DMS 273 (cell line): ENCODE measurements at regions not wholly inside any gene's neighbourhood (a gene's known extent, or its start where the extent isn't known, plus 50 kb on each side); places are given as distances from the start of the nearest gene placed in this dataset.

Experiments used
- DNase-seq: peaks from one replicate; lab custom pipeline; 2025; ENCODE audit not compliant: unreplicated experiment; lab: John Stamatoyannopoulos, UW

DNA sequence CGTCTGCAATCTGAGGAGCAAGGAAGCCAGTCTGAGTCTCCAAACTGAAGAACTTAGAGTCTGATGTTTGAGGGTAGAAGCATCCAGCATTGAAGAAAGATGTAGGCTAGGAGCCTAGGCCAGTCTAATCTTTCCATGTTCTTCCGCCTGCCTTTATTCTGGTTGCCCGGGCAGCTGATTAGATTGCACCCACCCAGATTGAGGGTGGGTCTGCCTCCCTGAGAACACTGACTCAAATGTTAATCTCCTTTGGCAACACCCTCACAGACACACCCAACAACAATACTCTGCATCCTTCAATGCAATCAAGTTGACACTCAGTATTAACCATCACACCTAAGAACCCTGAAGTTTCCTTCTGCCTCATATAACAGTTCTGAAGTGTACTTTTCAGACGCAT lies 350.1 kb downstream of the RFPL4B start:
- no peak for DNase-seq

DNA sequence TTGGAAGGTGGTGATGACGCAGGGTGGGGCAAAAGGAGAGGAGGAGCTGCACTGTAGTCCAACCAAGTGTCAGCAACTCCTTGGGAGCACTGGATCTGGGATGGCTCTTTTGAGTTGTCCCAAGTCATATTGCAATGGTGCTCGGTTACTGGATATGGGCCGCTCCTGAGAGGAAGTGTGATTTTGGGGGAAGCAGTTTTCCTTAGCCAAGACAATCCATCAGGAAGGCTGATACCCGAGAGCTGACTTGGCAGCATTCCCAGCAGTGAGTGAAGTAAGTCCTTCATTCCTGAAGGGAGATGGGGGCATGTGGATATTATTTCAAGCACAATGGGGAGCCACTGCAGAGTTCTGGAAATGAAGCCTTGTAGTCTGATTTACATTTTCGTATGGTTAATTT lies 354.1 kb downstream of the RFPL4B start:
- DNase-seq = peak; percentile 80

DNA sequence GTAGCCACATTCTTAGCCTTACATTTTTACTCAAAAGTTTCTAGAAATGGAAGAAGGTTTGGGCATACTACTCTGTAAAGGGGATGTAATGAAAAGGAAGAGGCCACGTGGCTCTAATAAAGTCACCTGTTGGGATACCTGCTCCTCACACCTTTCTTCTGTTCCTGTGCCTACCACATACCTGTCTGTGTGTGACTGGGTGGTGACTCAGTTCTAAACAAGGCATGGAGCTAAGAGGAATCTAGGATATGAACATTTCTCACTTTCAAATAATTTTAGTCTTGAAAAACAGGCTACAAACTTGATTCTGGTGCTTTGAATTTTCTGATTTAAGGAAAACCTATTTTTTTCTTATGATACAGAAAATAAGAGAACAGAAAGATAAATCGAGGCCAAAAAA lies 363.6 kb downstream of the RFPL4B start:
- no peak for DNase-seq

DNA sequence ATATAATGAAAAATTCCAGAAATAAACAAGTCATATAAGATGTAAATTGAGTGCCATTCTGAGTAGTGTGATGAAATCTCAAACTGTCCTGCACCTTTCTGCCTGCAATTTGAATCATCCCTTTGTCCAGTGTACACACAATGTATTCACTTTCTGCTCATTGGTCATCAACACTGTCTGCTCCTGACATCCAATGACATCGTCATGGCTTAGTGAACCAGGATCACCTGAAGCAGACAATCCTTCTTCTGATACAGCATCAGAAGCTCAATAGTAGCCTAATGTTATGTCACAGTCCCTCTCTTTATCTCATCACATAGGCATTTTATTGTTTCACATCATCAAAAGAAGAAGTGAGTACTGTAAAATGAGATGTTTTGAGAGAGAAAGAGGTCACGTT lies 366.3 kb downstream of the RFPL4B start:
- no peak for DNase-seq

DNA sequence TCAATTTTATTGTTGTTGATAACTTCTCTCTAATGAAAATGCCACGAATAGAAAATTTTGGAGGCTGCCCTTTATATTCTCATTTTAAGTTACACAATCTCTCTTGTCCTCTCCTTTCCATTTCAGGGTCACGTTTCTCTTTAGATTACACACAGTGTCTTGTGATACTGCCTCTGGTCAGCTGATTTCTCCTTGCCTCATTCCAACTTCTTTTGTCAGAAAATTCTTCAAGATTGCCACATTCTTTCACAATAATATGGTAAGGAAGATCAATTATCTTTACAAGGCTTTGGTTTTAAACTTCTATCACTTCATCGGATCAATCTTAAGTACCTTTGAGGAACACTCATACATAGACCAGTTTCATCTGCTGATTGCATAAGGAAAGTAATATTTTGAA lies 370.3 kb downstream of the RFPL4B start:
- DNase-seq = no peak

DNA sequence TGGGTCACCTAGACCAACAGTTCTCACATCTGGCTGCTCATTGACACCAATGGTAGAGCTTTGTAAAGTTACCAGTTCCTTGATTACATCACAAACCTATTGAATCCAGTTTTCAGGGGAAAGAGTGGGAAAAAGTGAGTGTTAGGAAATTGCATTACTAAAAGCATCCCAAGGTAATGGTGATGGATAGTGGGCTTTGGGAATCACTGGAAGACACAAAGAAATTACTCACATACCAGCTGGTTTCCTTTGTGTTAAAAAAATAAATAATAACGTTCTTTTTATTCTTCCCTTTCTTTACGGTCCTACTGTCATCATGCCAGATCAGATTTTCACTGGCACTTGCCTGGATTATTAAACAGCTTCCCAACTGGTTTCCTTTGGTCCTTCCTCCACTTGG lies 370.7 kb downstream of the RFPL4B start:
- DNase-seq = no peak

DNA sequence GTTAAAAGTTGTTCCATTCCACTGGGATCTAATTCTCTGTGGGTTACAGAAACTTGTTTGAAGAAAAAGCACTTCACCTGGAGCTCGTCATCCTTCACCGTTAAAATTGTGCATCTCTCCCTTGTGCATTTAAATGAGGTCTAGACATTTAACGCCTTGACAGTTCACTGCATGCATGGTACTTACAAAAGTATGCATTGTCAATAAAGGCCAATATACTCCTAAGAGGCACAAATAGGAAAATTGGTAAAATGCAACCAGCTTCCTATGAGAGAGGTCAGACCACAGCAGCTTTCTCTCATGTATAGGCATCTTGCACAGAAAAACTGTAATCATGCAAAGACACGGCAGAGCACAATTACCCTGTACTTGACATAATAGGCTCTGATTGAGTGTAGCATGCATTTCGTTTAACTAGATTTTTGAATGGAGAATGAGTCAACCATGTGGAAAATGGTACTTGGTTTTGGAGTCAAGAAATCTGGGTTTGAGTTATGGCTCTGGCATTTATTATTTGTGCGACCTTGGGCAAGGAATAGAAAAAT lies 378.5 kb downstream of the RFPL4B start:
- no peak for DNase-seq

DNA sequence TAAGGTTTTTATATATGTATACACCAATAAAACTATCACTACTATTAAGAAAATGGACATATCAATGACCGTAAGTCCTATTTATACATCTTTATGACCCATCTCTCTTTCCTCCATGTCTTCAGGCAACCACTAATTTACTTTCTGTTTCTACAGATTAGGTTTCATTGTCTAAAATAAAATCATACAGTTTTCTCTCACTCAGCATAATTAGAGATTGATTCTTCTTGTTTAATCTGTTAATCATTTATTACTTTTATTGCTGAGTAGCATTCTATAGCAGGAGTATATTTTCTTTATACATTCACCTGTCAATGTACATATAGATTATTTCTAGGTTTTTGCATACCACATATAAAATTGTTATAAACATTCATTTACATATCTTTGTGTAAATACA lies 388.0 kb downstream of the RFPL4B start:
- no peak for DNase-seq

DNA sequence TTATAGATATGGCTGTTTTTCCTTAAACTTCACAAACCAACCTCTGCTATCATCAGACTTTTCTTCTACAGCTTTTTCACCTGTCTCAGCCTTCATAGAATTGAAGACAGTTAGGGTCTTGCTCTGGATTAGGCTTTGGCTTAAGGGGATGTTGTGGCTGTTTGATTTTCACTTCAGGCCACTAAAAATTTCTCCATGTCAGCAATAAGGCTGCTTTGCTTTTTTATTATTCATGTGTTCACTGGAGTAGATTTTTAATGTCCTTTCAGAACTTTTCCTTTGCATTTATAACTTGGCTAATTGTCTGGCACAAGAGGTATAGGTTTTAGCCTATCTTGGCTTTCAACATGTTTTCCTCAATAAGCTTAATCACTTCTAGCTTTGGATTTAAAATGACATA lies 392.6 kb downstream of the RFPL4B start:
- DNase-seq = no peak

DNA sequence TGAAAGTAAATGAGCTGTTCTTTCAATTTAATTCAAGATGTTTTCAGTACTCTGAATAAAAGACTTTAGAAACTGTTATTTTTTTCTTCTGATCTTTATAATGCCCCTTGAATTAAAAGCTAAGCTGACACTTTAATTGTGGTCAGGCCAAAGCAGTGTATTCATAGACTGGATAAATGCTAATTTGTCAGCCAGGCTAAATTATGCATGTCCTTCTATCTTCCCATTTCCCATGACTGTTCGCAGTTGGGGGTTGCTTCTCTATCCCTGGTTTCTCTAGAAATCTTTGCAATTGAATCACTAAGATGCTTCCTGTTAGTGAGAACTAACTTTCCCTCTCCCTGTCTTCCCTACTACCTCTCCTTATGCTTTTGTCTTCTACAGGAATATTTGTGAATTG lies 396.2 kb downstream of the RFPL4B start:
- no peak for DNase-seq

DNA sequence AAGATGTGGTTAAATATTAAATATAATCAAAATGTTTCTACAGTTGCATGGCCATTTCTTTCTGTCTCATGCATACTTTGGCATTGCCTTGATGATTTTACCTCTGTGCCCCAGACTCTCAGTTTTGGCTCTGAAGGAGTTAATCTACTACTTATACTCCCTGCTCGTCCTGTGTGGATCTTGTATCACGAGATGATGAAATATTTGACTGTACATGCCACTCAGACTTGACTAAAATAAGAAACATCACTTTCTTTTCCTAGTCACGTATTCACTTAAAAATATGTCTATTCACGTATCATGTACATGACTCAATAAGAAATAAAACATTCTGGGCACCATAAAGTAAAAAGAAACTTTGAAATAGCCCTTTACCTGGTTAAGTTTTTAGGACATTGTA lies 397.7 kb downstream of the RFPL4B start:
- no peak for DNase-seq

DNA sequence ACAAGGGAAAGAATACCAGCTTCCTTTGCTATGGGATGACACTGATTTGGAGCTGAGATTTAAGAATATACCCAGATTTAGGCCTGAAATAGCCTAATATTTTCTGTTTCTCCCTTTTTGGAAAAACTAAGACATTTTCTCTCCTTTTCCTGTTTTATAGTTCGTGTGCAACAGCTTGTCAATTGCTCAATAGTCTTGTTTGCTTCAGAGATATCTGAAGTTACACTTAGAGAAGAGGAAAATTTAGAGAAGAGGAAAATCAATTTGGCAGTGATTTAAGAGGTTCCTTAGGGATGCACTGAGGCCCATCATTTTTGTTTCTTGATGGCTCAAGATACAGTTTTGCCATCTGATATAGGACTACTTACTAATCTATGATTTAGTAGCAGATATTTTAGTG lies 398.6 kb downstream of the RFPL4B start:
- no peak for DNase-seq

DNA sequence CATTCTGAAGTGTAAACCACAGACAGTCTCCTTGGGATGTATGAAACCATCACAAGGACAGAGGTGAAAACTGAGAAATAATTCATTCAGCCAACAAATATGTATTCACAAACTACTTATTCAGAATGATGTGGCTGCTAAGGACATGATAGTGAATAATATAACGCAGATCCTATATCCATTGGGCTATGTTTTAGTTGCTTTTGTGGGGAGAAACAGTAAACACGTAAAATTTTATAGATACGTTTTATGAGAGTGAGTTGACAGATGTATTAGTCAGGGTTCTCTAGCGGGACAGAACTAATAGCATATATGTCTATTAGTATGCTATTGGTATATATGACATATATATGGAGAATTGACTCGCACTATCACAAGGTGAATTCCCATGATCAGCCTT lies 402.5 kb downstream of the RFPL4B start:
- no peak for DNase-seq

DNA sequence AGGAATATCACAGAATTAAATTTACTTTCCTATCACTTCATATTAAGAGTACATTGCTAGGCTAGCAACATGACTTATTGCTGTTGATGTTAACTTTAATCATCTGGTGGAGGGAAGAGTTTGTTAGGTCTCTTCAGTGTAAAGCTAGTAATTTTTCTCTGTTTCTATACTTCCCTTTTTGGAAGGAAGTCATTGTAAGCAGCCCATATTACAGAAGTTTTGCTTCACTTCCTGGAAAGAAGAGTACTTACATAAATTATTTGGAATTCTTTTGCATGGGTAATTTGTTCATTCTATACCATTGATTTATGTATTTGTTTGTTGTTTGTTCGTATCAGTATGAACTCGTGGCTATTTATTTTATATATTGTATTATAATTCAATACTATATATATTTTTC lies 405.2 kb downstream of the RFPL4B start:
- no peak for DNase-seq

DNA sequence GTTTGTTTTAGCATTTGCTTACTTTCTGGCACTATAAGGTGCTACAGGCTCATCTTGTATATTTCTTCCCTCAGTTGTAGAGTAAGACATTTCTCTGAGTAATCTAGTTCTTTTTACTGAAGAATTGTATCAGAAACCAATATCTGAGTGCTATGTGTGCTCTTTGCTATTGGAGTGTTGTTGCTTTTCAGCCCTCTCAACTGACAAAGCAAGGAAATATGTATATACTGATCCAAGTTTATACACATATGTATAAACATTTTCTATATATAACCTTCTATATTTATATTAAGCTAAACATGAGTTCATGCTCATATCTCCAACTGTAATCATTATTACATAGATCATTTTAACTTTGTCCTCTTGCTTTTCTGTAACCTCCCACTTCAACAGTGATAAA lies 405.7 kb downstream of the RFPL4B start:
- DNase-seq = no peak

DNA sequence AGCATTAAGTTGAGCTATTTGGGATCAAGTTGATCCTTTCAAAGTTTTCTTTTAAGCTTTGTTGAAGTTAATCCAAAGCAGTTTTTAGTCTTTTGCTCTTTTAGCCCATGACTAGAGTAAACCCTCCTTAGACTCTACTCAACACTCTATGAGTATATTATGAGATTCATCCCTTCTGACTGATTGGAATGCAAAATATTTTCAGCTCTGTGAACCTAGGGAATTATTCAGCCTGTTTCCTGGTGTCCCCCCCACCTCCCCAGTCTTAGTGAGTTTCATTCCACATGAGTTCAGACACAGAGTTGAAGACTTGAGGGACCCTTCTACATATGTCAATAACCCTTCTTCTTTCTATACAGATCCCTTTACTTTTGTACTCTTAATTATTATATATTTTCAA lies 413.7 kb downstream of the RFPL4B start:
- no peak for DNase-seq

DNA sequence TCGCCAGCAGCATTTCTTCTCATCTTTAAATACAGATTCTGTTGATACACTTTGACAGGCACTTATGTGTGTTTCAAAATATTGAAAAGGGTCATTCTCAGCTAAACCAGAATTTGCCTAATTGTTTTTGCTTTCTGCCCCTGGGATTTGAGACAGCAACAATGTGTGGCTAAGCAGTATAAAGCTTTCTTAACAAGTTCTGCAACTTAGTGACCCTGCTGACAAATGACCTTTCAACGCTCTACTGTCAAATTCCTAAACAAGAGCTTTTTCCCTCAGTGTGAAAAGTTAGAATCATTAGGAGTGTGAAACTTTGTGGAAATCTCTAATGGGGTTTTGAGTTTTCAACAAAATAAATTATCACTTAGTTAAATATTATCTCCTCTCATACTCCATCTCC lies 414.6 kb downstream of the RFPL4B start:
- DNase-seq = no peak

DNA sequence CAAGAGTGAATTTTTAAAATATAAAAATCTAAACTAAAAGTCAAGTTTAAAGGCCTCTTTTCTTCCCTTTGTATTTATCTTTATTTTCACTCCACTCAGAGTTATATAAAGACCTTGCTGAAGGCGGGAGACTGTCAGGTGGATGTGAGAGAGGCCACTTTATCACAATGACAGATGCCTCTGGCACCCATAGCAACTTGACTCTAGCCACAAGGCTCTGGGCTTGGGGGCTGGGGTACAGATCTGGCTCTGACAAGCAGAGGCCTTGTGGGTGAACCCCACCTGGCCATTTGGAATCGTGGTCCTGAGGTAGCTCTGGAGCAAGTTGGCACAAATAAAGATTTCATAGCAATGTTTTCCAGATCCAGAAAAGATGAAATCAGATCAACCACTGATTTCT lies 417.2 kb downstream of the RFPL4B start:
- no peak for DNase-seq

DNA sequence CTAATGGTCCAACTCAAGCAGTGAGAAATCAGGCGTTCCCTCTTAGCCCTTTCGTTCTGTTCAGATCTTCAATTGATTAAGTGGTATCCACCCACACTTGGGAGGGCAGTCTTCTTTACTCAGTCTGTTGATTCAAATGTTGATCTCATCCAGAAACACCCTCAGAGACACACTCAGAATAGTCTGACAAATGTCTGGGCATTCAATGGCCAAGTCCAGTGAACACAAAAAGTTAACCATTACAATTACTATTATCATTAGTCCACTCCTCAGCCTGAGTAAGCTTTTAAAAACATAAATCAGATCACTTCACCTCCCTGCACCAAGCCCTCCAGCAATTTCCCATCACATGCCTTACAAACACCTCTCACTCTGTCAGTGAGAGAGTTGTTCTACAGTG lies 423.2 kb downstream of the RFPL4B start:
- DNase-seq = no peak

DNA sequence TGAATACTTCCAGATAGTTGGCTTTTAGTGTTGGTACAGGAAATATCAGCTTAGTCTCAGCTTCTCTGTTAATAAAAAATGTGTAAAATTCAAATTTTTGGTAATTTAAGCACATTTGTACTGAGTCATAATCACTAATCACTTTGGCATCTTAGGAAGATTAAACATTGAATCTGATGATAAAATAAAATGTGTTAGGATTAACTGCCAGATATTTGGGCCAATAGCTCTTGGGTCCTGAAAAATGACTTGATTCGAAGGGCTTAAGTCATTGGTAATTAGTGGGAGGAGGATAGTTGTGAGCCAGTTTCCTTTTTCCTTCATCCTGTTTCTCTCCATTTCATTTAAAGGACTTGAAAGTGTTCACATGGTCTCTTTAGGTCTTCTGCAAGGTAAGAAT lies 426.1 kb downstream of the RFPL4B start:
- no peak for DNase-seq

DNA sequence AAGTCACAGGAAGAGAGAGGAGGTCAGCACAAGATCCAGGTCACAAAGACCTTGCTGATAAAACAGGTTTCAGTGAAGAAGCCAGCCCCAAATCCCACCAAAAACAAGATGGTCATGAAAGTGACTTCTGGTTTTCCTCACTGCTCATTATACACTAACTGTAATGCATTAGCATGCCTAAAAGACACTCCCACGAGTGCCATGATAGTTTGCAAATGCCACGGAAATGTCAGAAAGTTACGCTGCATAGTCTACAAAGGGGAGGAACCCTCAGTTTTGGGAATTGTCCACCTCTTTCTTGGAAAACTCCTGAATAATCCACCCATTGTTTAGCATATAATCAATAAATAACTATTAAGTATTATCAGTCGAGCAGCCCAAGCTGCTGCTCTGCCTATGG lies 427.2 kb downstream of the RFPL4B start:
- DNase-seq = no peak

DNA sequence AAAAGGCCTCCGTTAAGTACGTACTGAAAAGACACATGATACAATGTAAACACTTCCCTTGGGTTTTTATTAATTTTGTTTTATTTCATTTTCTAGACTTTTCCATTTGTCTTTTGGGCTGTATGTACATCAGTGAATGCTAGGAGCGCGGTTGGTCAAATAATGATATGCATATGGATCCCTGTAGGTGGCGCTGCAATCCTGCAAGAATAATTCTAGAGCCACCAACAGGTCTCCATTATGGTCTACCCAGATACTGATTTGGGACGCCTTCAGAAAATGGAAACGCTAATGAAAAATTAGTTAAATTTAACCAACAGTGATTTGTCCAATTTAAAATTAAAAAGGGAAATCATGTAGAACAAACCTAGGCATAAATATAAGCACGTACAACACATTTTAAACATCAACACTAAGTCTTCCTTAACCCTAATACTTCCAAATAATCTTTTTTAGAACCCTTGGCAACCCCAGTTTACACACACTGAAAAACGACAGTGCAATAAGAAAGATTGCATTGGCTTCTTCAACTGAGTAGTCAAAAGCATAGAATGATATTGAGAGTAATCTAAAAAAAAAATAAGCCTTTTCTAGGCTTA lies 433.5 kb downstream of the RFPL4B start:
- DNase-seq = peak; percentile 83

DNA sequence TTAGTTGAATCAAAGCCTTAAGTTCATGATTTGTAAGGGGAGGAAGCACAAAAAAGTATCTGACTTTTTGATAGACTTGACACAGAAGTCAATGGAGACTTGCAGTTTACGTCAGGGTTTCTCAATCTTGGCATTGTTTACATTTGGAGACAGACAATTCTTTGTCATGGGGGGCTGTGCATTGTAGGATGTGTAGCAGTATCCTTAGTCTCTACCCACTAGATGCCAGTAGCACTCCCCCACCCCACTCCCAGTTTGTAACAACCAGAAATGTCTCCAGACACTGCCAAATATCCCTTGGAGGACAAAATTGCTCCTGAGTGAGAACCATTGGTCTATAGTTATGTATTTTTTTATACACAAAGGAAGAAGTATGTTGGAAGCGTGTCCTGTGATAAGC lies 434.1 kb downstream of the RFPL4B start:
- no peak for DNase-seq

DNA sequence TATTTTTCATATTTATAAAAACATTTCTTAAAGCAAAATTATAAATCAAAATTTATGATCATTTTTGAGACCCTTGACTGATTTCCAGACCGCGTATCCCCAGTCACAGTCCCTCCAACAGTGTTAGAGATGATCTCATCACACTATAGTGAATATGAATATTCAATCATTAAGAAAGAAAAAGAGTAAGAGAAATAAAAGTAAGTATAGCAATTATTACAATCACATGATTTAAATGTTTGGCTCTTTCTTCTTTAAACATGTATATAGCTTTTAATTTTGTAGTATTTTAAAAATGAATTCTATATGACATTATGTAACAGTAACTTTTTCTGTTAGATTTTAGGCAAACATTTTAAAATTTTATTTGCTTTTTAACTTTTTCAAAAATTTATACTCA lies 438.3 kb downstream of the RFPL4B start:
- DNase-seq = no peak
